ENCODE measurements at regions not wholly inside any gene's neighbourhood (a gene's known extent, or its start where the extent isn't known, plus 50 kb on each side); places are given as distances from the start of the nearest gene placed in this dataset.

DNA sequence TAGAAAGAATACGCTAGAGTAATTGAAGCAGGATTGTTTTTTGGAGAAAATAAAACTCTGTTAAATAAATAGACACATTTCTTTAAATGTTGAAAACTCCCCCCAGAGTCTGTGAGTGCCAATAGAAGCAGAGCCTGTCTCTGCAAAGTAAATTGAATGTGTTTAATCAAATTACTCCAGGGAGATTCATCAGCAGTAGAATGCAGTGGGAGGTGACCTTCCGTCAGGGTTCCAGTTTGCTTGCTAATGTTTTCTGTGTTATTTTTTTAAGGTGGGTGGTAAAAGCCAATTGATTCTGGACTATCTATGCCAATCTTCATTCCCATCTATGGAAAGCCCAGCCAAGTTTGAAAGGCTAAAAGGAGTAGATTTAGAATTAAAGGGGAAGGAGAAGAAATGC lies 612.4 kb upstream of the GRM7 start:
- H3K4me3 ChIP-seq (ENCODE audit: low read depth, low read length), result no peak overlapping the region
- no peak for DNase-seq (ENCODE audit: low read depth)
- TF ChIP-seq, protein P1, sequence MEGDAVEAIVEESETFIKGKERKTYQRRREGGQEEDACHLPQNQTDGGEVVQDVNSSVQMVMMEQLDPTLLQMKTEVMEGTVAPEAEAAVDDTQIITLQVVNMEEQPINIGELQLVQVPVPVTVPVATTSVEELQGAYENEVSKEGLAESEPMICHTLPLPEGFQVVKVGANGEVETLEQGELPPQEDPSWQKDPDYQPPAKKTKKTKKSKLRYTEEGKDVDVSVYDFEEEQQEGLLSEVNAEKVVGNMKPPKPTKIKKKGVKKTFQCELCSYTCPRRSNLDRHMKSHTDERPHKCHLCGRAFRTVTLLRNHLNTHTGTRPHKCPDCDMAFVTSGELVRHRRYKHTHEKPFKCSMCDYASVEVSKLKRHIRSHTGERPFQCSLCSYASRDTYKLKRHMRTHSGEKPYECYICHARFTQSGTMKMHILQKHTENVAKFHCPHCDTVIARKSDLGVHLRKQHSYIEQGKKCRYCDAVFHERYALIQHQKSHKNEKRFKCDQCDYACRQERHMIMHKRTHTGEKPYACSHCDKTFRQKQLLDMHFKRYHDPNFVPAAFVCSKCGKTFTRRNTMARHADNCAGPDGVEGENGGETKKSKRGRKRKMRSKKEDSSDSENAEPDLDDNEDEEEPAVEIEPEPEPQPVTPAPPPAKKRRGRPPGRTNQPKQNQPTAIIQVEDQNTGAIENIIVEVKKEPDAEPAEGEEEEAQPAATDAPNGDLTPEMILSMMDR (IDR thresholded peaks at IDR 0.05; ENCODE audit: insufficient read depth, low read length), result no peak

DNA sequence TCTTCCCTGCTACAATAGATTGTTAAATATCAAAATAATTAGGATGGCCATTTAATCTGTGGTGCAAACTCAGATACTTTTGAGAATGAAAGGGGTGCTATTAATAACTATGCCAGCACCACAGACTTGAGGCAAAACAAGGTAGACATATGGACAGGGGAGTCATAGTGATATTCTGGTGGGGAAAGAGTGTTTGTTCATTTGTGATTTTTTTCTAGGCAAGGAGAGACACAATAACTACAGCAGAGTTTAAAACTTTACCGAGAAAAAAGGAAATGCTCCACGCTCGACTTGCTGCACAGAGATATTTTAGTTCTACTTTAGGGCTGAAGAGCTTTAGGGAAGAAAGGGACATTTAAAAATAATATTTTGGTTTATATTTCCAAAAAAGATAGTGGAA lies 611.2 kb upstream of the GRM7 start:
- DNase-seq (ENCODE audit: low read depth), result no peak
- H3K4me3 ChIP-seq (ENCODE audit: low read depth, low read length), result no peak overlapping the region
- TF ChIP-seq, protein P1 (IDR thresholded peaks at IDR 0.05; ENCODE audit: insufficient read depth, low read length), result no peak

DNA sequence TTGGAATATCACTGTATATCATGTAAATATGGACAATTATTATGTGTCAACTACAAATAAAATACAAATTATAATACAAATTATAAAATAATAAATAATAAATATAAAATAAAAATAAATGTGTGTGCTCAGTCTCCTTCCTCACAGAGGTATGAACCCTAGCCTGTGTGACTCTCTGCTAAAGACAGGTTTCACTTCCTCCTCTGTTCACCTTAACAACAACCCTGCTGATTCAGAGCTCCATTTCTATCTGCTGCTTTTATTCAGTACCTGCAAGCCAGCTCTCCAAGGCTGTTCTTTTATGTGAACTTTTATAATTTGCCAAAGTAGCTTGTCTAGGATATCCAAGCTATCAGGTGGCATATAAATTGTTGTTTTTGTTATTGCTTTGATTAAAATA lies 610.7 kb upstream of the GRM7 start:
- no peak overlapping the region for H3K4me3 ChIP-seq (ENCODE audit: low read depth, low read length)
- DNase-seq (ENCODE audit: low read depth), result no peak
- TF ChIP-seq, protein P1 (IDR thresholded peaks at IDR 0.05; ENCODE audit: insufficient read depth, low read length), result no peak

DNA sequence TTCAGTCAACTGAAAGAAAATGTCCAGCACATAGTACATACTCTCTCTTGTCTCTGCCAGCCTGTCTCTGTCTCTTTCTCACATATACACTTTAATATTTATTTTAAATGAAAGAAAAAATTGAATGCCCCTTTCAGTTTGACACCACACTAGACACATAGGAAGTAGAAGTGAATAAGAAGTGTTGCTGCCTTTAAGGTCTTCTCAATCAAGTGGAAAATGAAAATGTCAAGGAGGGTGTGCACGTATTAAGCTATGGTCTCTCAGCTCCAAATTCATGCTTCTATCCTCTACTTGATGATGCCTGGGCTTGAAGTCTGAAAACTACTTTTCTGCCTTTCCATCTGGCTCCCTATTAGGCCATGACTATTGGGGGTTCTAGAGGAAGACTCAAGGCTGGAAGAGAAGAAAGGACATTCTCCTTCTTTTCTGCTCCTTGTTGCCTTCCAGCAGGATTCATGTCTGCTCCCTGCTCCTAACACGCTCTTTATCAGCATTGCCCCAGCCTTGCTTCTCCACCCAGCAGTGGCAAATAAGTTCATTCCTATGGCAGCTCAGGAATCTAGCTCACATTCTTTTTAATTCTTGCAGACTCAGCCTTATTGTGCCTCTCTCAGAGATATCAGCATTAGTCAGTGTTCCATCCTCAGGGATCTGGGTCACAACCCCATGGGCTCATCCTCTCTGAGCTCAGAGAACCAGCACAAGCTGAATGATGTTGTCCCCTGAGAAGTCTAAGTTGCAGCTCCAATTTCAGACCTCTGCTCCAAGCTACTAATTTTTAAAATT lies 609.1 kb upstream of the GRM7 start:
- H3K4me3 ChIP-seq (ENCODE audit: low read depth, low read length), result no peak overlapping the region
- TF ChIP-seq, protein P1 (IDR thresholded peaks at IDR 0.05; ENCODE audit: insufficient read depth, low read length), result no peak
- no peak for DNase-seq (ENCODE audit: low read depth)

DNA sequence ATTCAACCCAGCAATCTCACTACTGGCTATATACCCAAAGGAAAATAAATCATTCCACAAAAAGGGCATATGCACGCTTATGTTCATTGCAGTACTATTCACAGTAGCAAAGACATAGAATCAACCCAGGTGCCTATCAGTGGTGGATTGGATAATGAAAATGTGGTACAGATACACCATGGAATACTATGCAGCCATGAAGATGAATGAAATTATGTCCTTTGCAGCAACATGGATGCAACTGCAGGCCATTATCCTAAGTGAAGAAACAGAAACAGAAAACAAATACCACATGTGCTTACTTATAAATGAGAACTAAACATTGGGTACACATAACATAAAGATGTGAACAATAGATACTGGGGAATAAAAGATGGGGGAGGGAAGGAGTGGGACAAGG lies 606.4 kb upstream of the GRM7 start:
- TF ChIP-seq, protein P1 (IDR thresholded peaks at IDR 0.05; ENCODE audit: insufficient read depth, low read length), result no peak
- no peak for DNase-seq (ENCODE audit: low read depth)
- H3K4me3 ChIP-seq (ENCODE audit: low read depth, low read length), result no peak overlapping the region

DNA sequence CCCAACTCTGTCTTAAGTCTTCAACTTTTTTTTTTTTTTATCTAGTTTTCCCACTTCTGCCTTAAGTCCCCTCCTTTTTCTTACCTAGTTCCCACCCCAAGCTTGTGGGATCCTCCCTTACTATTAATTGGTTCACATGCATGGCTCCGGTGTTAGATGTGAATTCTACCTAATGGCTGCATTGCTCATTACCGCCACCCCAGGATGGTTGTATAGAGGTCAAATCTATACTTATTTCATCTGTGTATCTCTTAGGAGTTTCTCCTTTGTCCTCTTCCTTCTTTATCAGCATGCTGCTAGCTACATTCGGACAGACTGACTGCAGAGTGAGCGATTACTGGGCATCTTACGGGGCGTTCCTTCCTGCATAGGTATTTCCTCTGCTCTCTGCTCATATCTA lies 605.7 kb upstream of the GRM7 start:
- TF ChIP-seq, protein P1 (IDR thresholded peaks at IDR 0.05; ENCODE audit: insufficient read depth, low read length), result no peak

More for the DNA sequence above, 605.7 kb upstream of the GRM7 start:
- no peak overlapping the region for H3K4me3 ChIP-seq (ENCODE audit: low read depth, low read length)
- DNase-seq (ENCODE audit: low read depth), result no peak
